GM12878 (cell line): ENCODE measurements at regions not wholly inside any gene's neighbourhood (a gene's known extent, or its start where the extent isn't known, plus 50 kb on each side); places are given as distances from the start of the nearest gene placed in this dataset.

Source experiments
- ATAC-seq: fragments of 200-7000 bp; cut with Tn5 transposase; 3 replicates; pipeline ENCODE4 v1.9.1; 2020; ENCODE audit warnings: mild to moderate bottlenecking, moderate library complexity
- BruUV-seq: library from RNA; stranded (reverse); fragments of 400-500 nt; replicated peaks from 2 replicates; lab custom pipeline; 2021; lab: Mats Ljungman, UMichigan
- CTCF ChIA-PET: fragments of 300-600 bp; sonication (Branson Sonifier 250); formaldehyde crosslinking; extraction: SDS; loops from one replicate; lab custom pipeline; 2021; ENCODE audit warnings: inconsistent platforms; lab: Yijun Ruan, JAX
- POLR2A ChIA-PET: fragments of 350-600 bp; formaldehyde crosslinking; extraction: SDS; loops from one replicate; lab custom pipeline; 2021; ENCODE audit warnings: inconsistent platforms; lab: Charles Lee
- RAD21 ChIA-PET: fragments of 300-600 bp; sonication (Branson Sonifier 250); formaldehyde crosslinking; loops from one replicate; lab custom pipeline; 2023; ENCODE audit warnings: antibody characterized with exemption; ENCODE audit not compliant: unreplicated experiment; lab: Charles Lee
- SMC1A ChIA-PET: fragments of 300-600 bp; sonication (Branson Sonifier 250); formaldehyde crosslinking; loops from one replicate; lab custom pipeline; 2023; ENCODE audit not compliant: unreplicated experiment, uncharacterized antibody; lab: Charles Lee
- DNase-seq: peaks from one replicate; pipeline ENCODE4 v3.0.0-alpha.2; 2011; ENCODE audit warnings: low read depth, low spot score
- FAIRE-seq: peaks from 3 replicates; lab custom pipeline; 2011; peaks lifted over from hg19 to GRCh38; lab: Jason Lieb, UNC
- H2AFZ ChIP-seq: 2 replicates; pipeline ENCODE4 v1.6.0; 2011; ENCODE audit warnings: low read depth, low read length, control low read depth; ENCODE audit not compliant: control insufficient read depth
- H3K27ac ChIP-seq: 2 replicates; pipeline ENCODE4 v1.5.1; 2011; ENCODE audit warnings: control low read depth; ENCODE audit not compliant: control insufficient read depth, insufficient read depth
- H3K27me3 ChIP-seq, 2 experiments: replicated peaks in 1 of 2; 2 replicates each; pipeline versions ENCODE4 v1.6.0 to v1.6.1; 2011; ENCODE audit warnings: low read length in 1 of 2; ENCODE audit not compliant: control insufficient read depth in 2 of 2, insufficient read depth in 2 of 2
- H3K36me3 ChIP-seq, 2 experiments: 2 replicates each; pipeline ENCODE4 v1.5.1; 2011; ENCODE audit warnings: low read length in 1 of 2; ENCODE audit not compliant: control insufficient read depth in 2 of 2, insufficient read depth in 2 of 2
- H3K4me1 ChIP-seq: 2 replicates; pipeline ENCODE4 v1.6.1; 2011; ENCODE audit warnings: mild to moderate bottlenecking, low read length, moderate library complexity, mixed read lengths; ENCODE audit not compliant: control insufficient read depth, insufficient read depth
- H3K4me2 ChIP-seq: 2 replicates; pipeline ENCODE4 v1.6.0; 2011; ENCODE audit warnings: control low read depth; ENCODE audit not compliant: control insufficient read depth, insufficient read depth
- H3K4me3 ChIP-seq: fragments of 200-600 bp; sonication (generic); 2 replicates; pipeline ENCODE4 v1.5.1; 2016
- H3K79me2 ChIP-seq: 2 replicates; pipeline ENCODE4 v1.6.0; 2011; ENCODE audit warnings: low read length; ENCODE audit not compliant: control insufficient read depth, insufficient read depth
- H3K9ac ChIP-seq: 2 replicates; pipeline ENCODE4 v1.8.0; 2011; ENCODE audit warnings: low read length, control low read depth, mixed read lengths; ENCODE audit not compliant: control insufficient read depth, insufficient read depth
- H3K9me3 ChIP-seq: replicated peaks from 3 replicates; pipeline ENCODE4 v1.5.1; 2011; ENCODE audit warnings: mild to moderate bottlenecking, low read length; ENCODE audit not compliant: control insufficient read depth, insufficient read depth
- H4K20me1 ChIP-seq: 2 replicates; pipeline ENCODE4 v1.6.0; 2011; ENCODE audit not compliant: control insufficient read depth, insufficient read depth
- ATF7 ChIP-seq: fragments of 450-650 bp; IDR thresholded peaks from 2 replicates; pipeline ENCODE4 v1.6.1; 2016; ENCODE audit warnings: low read depth, mild to moderate bottlenecking
- CBFB ChIP-seq: IDR thresholded peaks from 2 replicates; pipeline ENCODE4 v1.6.1; 2016; ENCODE audit warnings: antibody characterized with exemption, low read depth
- CHD4 ChIP-seq: fragments of 200-600 bp; sonication (generic); IDR thresholded peaks from 2 replicates; pipeline ENCODE4 v1.6.1; 2016; ENCODE audit warnings: mild to moderate bottlenecking
- FOXK2 ChIP-seq: fragments of 450-650 bp; IDR thresholded peaks from 2 replicates; pipeline ENCODE4 v1.6.1; 2017; ENCODE audit warnings: mild to moderate bottlenecking, moderate library complexity
- FOXM1 ChIP-seq: IDR thresholded peaks from 2 replicates; pipeline ENCODE4 v1.6.1; 2012; ENCODE audit warnings: low read depth, mild to moderate bottlenecking, inconsistent platforms, low read length, moderate library complexity
- HCFC1 ChIP-seq: fragments of 150-350 bp; IDR thresholded peaks from 2 replicates; pipeline ENCODE4 v1.6.1; 2014; ENCODE audit warnings: low read length
- RBBP5 ChIP-seq: fragments of 200-600 bp; sonication (generic); conservative IDR thresholded peaks from 2 replicates; pipeline ENCODE4 v1.6.1; 2016
- SMAD5 ChIP-seq: IDR thresholded peaks from 2 replicates; pipeline ENCODE4 v1.6.1; 2016; ENCODE audit warnings: antibody characterized with exemption, low read depth
- SUPT20H ChIP-seq: IDR thresholded peaks from 2 replicates; pipeline ENCODE4 v1.6.1; 2011; ENCODE audit warnings: low read depth, mild to moderate bottlenecking, low read length, moderate library complexity, borderline replicate concordance; ENCODE audit not compliant: control insufficient read depth
- TBL1XR1 ChIP-seq: IDR thresholded peaks from 2 replicates; pipeline ENCODE4 v1.6.1; 2012; ENCODE audit warnings: low read depth, low read length, improper control_type of control experiment
- TCF7 ChIP-seq: IDR thresholded peaks from 2 replicates; pipeline ENCODE4 v1.6.1; 2014; ENCODE audit warnings: antibody characterized with exemption, borderline replicate concordance
- ZNF207 ChIP-seq: fragments of 450-650 bp; IDR thresholded peaks from 2 replicates; pipeline ENCODE4 v1.6.1; 2014; ENCODE audit warnings: antibody characterized with exemption, mild to moderate bottlenecking, borderline replicate concordance
- ZZZ3 ChIP-seq: IDR thresholded peaks from 2 replicates; pipeline ENCODE4 v1.6.1; 2011; ENCODE audit warnings: low read depth; ENCODE audit not compliant: control insufficient read depth, insufficient read length
- WGBS: methylation state at CpG from one replicate; pipeline ENCODE4 v1.1.6; 2016; ENCODE audit warnings: low lambda C conversion rate; ENCODE audit not compliant: insufficient replicate concordance, insufficient coverage; ENCODE audit errors: missing lambda C conversion rate; 5-methylcytosine and 5-hydroxymethylcytosine counted together
- in situ Hi-C: fragments of 300-500 bp; cut with MboI; formaldehyde crosslinking; loops from 9 replicates; pipeline ENCODE4 v1.14.3; 2018; ENCODE audit warnings: mixed read lengths
- intact Hi-C: fragments of 100-400 bp; cut with micrococcal nuclease; formaldehyde crosslinking; loops from one replicate; pipeline ENCODE4 v1.14.2; 2022; ENCODE audit not compliant: unreplicated experiment
- TF ChIP-seq, protein P1 (sequence below): fragments of 450-650 bp; conservative IDR thresholded peaks from 2 replicates; pipeline ENCODE4 v1.6.1; 2017; ENCODE audit warnings: mild to moderate bottlenecking, moderate library complexity
- TF ChIP-seq, protein P2 (sequence below): IDR thresholded peaks from 2 replicates; pipeline ENCODE4 v1.6.1; 2012; ENCODE audit warnings: low read depth, low read length, improper control_type of control experiment
- TF ChIP-seq, protein P3 (sequence below): fragments of 450-650 bp; IDR thresholded peaks from 2 replicates; pipeline ENCODE4 v1.6.1; 2018; ENCODE audit warnings: mild to moderate bottlenecking, low read depth, moderate library complexity; ENCODE audit not compliant: partially characterized antibody

DNA sequence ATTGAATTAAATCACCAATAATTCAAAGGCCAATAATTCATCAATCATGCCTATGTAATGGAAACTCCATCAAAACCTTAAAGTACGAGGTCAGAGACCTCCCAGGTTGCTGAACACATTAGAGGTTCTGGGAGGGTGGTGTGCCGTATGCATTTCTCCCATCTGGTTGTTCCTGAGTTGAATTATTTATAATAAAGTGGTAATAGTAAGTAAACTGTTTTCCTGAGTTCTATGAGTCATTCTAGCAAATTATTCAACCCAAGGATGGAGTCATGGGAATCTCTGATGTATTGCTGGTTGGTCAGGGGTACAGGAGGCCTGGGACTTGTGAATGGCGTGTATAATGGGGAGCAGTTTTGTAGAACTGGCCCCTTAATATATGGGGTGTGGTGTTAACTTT lies 191.7 kb downstream of the CARTPT start (continued):
- no peak for TF ChIP-seq TCF7

DNA sequence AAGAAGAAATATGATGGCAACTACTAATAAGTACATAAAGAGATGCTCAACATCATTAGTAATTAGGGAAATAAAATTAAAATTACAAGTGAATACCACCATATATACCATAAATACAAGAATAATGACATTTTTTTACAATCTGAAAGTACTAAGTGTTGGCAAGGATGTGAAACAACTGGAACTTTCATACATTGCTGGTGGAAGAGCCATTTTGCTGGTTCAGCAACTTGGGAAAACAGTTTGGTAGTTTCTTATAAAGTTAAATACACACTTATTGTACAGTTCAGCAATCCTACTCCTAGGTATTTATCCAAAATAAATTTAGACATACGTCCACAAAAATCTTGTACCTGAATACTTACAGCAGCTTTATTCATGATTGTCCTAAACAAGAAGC lies 192.9 kb downstream of the CARTPT start:
- Histone ChIP-seq H3K27ac (no peak overlapping the region), H3K36me3 (no peaks in the 10 kb centered on the region), H3K79me2 (no peaks in the 10 kb centered on the region), H3K9me3 (peaks cover 2% of the 10 kb centered on the region; the same call in 1 of the 3 replicates), H3K4me2 (no peak overlapping the region), H3K4me3 (no peak overlapping the region), H4K20me1 (no peaks in the 10 kb centered on the region), H3K9ac (no peak overlapping the region), H3K4me1 (peaks cover 2% of the 10 kb centered on the region; the same call in 1 of the 2 replicates), H2AFZ (no peak overlapping the region), H3K27me3 (no peaks in the 10 kb centered on the region; a peak in 1 of 4 replicates)
- ATAC-seq: no peak
- 0% methylated on average over 1 of the region's 1 CpG for WGBS
- peak; percentile 18 for FAIRE-seq
- SMC1A ChIA-PET: no interaction called here
- POLR2A ChIA-PET: no interaction called here
- intact Hi-C loops (no loop called here), in situ Hi-C loops (no loop called here)
- CTCF ChIA-PET: no interaction called here
- BruUV-seq: no TSS peak
- DNase-seq: no peak
- no peak for TF ChIP-seq ZNF207
- TF ChIP-seq ATF7: no peak
- TF ChIP-seq RBBP5: no peak
- TF ChIP-seq CBFB: no peak
- TF ChIP-seq ZZZ3: no peak
- TF ChIP-seq, protein P1, sequence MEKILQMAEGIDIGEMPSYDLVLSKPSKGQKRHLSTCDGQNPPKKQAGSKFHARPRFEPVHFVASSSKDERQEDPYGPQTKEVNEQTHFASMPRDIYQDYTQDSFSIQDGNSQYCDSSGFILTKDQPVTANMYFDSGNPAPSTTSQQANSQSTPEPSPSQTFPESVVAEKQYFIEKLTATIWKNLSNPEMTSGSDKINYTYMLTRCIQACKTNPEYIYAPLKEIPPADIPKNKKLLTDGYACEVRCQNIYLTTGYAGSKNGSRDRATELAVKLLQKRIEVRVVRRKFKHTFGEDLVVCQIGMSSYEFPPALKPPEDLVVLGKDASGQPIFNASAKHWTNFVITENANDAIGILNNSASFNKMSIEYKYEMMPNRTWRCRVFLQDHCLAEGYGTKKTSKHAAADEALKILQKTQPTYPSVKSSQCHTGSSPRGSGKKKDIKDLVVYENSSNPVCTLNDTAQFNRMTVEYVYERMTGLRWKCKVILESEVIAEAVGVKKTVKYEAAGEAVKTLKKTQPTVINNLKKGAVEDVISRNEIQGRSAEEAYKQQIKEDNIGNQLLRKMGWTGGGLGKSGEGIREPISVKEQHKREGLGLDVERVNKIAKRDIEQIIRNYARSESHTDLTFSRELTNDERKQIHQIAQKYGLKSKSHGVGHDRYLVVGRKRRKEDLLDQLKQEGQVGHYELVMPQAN: no peak
- TF ChIP-seq SUPT20H: no peak
- no peak for TF ChIP-seq FOXM1
- TF ChIP-seq, protein P2, sequence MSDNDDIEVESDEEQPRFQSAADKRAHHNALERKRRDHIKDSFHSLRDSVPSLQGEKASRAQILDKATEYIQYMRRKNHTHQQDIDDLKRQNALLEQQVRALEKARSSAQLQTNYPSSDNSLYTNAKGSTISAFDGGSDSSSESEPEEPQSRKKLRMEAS: no peak
- no peak for TF ChIP-seq FOXK2
- TF ChIP-seq HCFC1: no peak
- TF ChIP-seq CHD4: no peak
- no peak for TF ChIP-seq TBL1XR1
- no peak for TF ChIP-seq SMAD5
- TF ChIP-seq, protein P3, sequence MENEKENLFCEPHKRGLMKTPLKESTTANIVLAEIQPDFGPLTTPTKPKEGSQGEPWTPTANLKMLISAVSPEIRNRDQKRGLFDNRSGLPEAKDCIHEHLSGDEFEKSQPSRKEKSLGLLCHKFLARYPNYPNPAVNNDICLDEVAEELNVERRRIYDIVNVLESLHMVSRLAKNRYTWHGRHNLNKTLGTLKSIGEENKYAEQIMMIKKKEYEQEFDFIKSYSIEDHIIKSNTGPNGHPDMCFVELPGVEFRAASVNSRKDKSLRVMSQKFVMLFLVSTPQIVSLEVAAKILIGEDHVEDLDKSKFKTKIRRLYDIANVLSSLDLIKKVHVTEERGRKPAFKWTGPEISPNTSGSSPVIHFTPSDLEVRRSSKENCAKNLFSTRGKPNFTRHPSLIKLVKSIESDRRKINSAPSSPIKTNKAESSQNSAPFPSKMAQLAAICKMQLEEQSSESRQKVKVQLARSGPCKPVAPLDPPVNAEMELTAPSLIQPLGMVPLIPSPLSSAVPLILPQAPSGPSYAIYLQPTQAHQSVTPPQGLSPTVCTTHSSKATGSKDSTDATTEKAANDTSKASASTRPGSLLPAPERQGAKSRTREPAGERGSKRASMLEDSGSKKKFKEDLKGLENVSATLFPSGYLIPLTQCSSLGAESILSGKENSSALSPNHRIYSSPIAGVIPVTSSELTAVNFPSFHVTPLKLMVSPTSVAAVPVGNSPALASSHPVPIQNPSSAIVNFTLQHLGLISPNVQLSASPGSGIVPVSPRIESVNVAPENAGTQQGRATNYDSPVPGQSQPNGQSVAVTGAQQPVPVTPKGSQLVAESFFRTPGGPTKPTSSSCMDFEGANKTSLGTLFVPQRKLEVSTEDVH: no peak
- RAD21 ChIA-PET: no interaction called here
